Calu3 (cell line): ENCODE measurements at regions not wholly inside any gene's neighbourhood (a gene's known extent, or its start where the extent isn't known, plus 50 kb on each side); places are given as distances from the start of the nearest gene placed in this dataset.
A peak's percentile ranks its signal among the peaks of the same experiment; 100 is the strongest.

Experiments
- BruUV-seq: library from RNA; stranded (reverse); fragments of 400-500 nt; replicated peaks from 2 replicates; lab custom pipeline; 2021; lab: Mats Ljungman, UMichigan
- CTCF ChIA-PET: fragments of 300-600 bp; sonication (Branson Sonifier 250); formaldehyde crosslinking; loops from one replicate; lab custom pipeline; 2022; ENCODE audit warnings: antibody characterized with exemption; lab: Charles Lee
- DNase-seq: peaks from one replicate; pipeline ENCODE4 v3.0.0; 2022
- H3K27ac Mint-ChIP-seq: one replicate; pipeline ENCODE4 v1.8.0; 2022; ENCODE audit warnings: mixed read lengths; ENCODE audit not compliant: unreplicated experiment
- H3K27me3 Mint-ChIP-seq: one replicate; pipeline ENCODE4 v1.8.0; 2022; ENCODE audit warnings: mixed read lengths; ENCODE audit not compliant: unreplicated experiment
- H3K36me3 Mint-ChIP-seq: one replicate; pipeline ENCODE4 v1.8.0; 2022; ENCODE audit warnings: mild to moderate bottlenecking, moderate library complexity, mixed read lengths; ENCODE audit not compliant: insufficient read depth, unreplicated experiment
- H3K4me1 Mint-ChIP-seq: one replicate; pipeline ENCODE4 v1.8.0; 2022; ENCODE audit warnings: mild to moderate bottlenecking, low read depth, mixed read lengths; ENCODE audit not compliant: unreplicated experiment
- H3K4me3 Mint-ChIP-seq: one replicate; pipeline ENCODE4 v1.8.0; 2022; ENCODE audit warnings: mild to moderate bottlenecking, low read depth, moderate library complexity, mixed read lengths; ENCODE audit not compliant: unreplicated experiment
- H3K9me3 Mint-ChIP-seq: one replicate; pipeline ENCODE4 v1.8.0; 2022; ENCODE audit warnings: low read depth, mixed read lengths; ENCODE audit not compliant: unreplicated experiment
- CTCF ChIP-seq: fragments of 200-600 bp; IDR thresholded peaks from one replicate; pipeline ENCODE4 v1.8.0; 2022; ENCODE audit warnings: antibody characterized with exemption; ENCODE audit not compliant: unreplicated experiment
- intact Hi-C: fragments of 100-400 bp; cut with micrococcal nuclease; formaldehyde crosslinking; loops from one replicate; pipeline ENCODE4 v1.10.0; 2022; ENCODE audit not compliant: unreplicated experiment

- Mint-ChIP-seq H3K9me3 (no peaks in the 10 kb centered on the region), H3K27me3 (no peaks in the 10 kb centered on the region), H3K4me1 (peaks cover 17% of the 10 kb centered on the region), H3K27ac (no peak overlapping the region), H3K4me3 (no peak overlapping the region), H3K36me3 (no peaks in the 10 kb centered on the region)
- intact Hi-C loops: no loop called here
- CTCF ChIA-PET: no interaction called here
- DNase-seq: no peak
- BruUV-seq: no TSS peak
- TF ChIP-seq CTCF: no peak
Observed at GRCh38 chr3:182410051-182410450, 383.3 kb upstream of the ATP11B start.

- H3K36me3 Mint-ChIP-seq: no peaks in the 10 kb centered on the region
- H3K9me3 Mint-ChIP-seq: no peaks in the 10 kb centered on the region
- no peaks in the 10 kb centered on the region for H3K27me3 Mint-ChIP-seq
- no peak overlapping the region for H3K27ac Mint-ChIP-seq
- H3K4me3 Mint-ChIP-seq: no peak overlapping the region
- peaks cover 17% of the 10 kb centered on the region for H3K4me1 Mint-ChIP-seq
- intact Hi-C loops: no loop called here
- TF ChIP-seq CTCF: no peak
- CTCF ChIA-PET: no interaction called here
- no TSS peak for BruUV-seq
- peak; percentile 15 for DNase-seq
Observed at GRCh38 chr3:182412066-182412465, 381.2 kb upstream of the ATP11B start.

- Mint-ChIP-seq H3K4me3 (no peak overlapping the region), H3K4me1 (peaks cover 17% of the 10 kb centered on the region), H3K27ac (no peak overlapping the region), H3K27me3 (no peaks in the 10 kb centered on the region), H3K9me3 (no peaks in the 10 kb centered on the region), H3K36me3 (no peaks in the 10 kb centered on the region)
- CTCF ChIA-PET: no interaction called here
- no TSS peak for BruUV-seq
- no peak for TF ChIP-seq CTCF
- no peak for DNase-seq
- intact Hi-C loops: no loop called here
Observed at GRCh38 chr3:182413061-182413460, 380.2 kb upstream of the ATP11B start.

- no peak overlapping the region for H3K4me3 Mint-ChIP-seq
- no peaks in the 10 kb centered on the region for H3K36me3 Mint-ChIP-seq
- no TSS peak for BruUV-seq
- DNase-seq: no peak
- no peak overlapping the region for H3K27ac Mint-ChIP-seq
- intact Hi-C loops: no loop called here
- no peak for TF ChIP-seq CTCF
- CTCF ChIA-PET: no interaction called here
- no peaks in the 10 kb centered on the region for H3K9me3 Mint-ChIP-seq
- peaks cover 17% of the 10 kb centered on the region for H3K4me1 Mint-ChIP-seq
- H3K27me3 Mint-ChIP-seq: no peaks in the 10 kb centered on the region
Observed at GRCh38 chr3:182413682-182414081, 379.6 kb upstream of the ATP11B start.
